Smooth muscle cell (in vitro differentiated cells): ENCODE measurements at regions not wholly inside any gene's neighbourhood (a gene's known extent, or its start where the extent isn't known, plus 50 kb on each side); places are given as distances from the start of the nearest gene placed in this dataset. TPM values are rescaled to one million over a fixed set of nuclear protein-coding genes. Genes with fewer than 3 reads are reported as not detected.

ENCODE experiments used
- DNase-seq: peaks from one replicate; lab custom pipeline; 2025; ENCODE audit not compliant: unreplicated experiment; lab: John Stamatoyannopoulos, UW
- H2AFZ ChIP-seq: fragments of 200-600 bp; sonication (generic); 2 replicates; pipeline ENCODE4 v1.6.0; 2016; ENCODE audit warnings: antibody characterized with exemption, low read depth, mild to moderate bottlenecking
- H3F3A ChIP-seq: fragments of 200-600 bp; sonication (generic); 2 replicates; pipeline ENCODE4 v1.6.0; 2017; ENCODE audit warnings: antibody characterized with exemption, low read depth
- H3K27ac ChIP-seq: fragments of 200-600 bp; sonication (generic); 2 replicates; pipeline ENCODE4 v1.5.1; 2016; ENCODE audit warnings: low read depth, mild to moderate bottlenecking
- H3K27me3 ChIP-seq: fragments of 200-600 bp; sonication (generic); 2 replicates; pipeline ENCODE4 v1.6.1; 2016; ENCODE audit warnings: low read depth, mild to moderate bottlenecking
- H3K36me3 ChIP-seq: fragments of 200-600 bp; sonication (generic); 2 replicates; pipeline ENCODE4 v1.5.1; 2016; ENCODE audit warnings: low read depth
- H3K4me1 ChIP-seq: fragments of 200-600 bp; sonication (generic); 2 replicates; pipeline ENCODE4 v1.5.1; 2016; ENCODE audit warnings: low read depth
- H3K4me2 ChIP-seq: fragments of 200-600 bp; sonication (generic); 2 replicates; pipeline ENCODE4 v1.6.0; 2016; ENCODE audit warnings: mild to moderate bottlenecking
- H3K4me3 ChIP-seq: fragments of 200-600 bp; sonication (generic); 2 replicates; pipeline ENCODE4 v1.5.1; 2016; ENCODE audit warnings: mild to moderate bottlenecking
- H3K79me2 ChIP-seq: fragments of 200-600 bp; sonication (generic); 2 replicates; pipeline ENCODE4 v1.6.0; 2016; ENCODE audit warnings: low read depth, mild to moderate bottlenecking
- H3K9ac ChIP-seq: fragments of 200-600 bp; sonication (generic); 2 replicates; pipeline ENCODE4 v1.6.0; 2016; ENCODE audit warnings: low read depth
- H3K9me3 ChIP-seq: fragments of 200-600 bp; sonication (generic); replicated peaks from 2 replicates; pipeline ENCODE4 v1.5.1; 2016; ENCODE audit warnings: low read depth
- H4K20me1 ChIP-seq: fragments of 200-600 bp; sonication (generic); 2 replicates; pipeline ENCODE4 v1.6.0; 2016; ENCODE audit warnings: low read depth
- CTCF ChIP-seq: fragments of 200-600 bp; sonication (generic); IDR thresholded peaks from 2 replicates; pipeline ENCODE4 v1.5.1; 2017; ENCODE audit warnings: borderline replicate concordance, mild to moderate bottlenecking, antibody characterized with exemption; ENCODE audit not compliant: insufficient read depth, poor library complexity, severe bottlenecking
- WGBS: methylation state at CpG from one replicate; pipeline ENCODE4 v1.1.7; 2016; ENCODE audit warnings: low lambda C conversion rate; 5-methylcytosine and 5-hydroxymethylcytosine counted together
- small RNA-seq: library from RNA; depleted of rRNA; stranded (forward); fragments of <200 nt; gene quantifications from one replicate; pipeline ENCODE3, GENCODE V24; 2014

- WGBS, result 71% methylated on average over 4 of the region's 4 CpGs
- Histone ChIP-seq H3K79me2 (no peaks in the 10 kb centered on the region), H2AFZ (no peak overlapping the region), H3K9ac (no peak overlapping the region), H3K36me3 (no peaks in the 10 kb centered on the region), H4K20me1 (no peaks in the 10 kb centered on the region), H3K27me3 (no peaks in the 10 kb centered on the region), H3F3A (peaks cover 2% of the 10 kb centered on the region), H3K27ac (no peak overlapping the region), H3K4me1 (no peaks in the 10 kb centered on the region), H3K4me3 (no peak overlapping the region), H3K4me2 (no peak overlapping the region), H3K9me3 (no peaks in the 10 kb centered on the region)
- DNase-seq, result no peak
- no peak for TF ChIP-seq CTCF
These were observed 57.8 kb upstream of the USP24 start for GRCh38 chr1:55272994-55273393.

Small RNAs in the stretch of these regions (small RNA-seq; reads per million reads assigned to genes)
- not detected for gene RF00019
- not detected for gene RNU6-830P
